ENCODE measurements at regions not wholly inside any gene's neighbourhood (a gene's known extent, or its start where the extent isn't known, plus 50 kb on each side); places are given as distances from the start of the nearest gene placed in this dataset.
A peak's percentile ranks its signal among the peaks of the same experiment; 100 is the strongest.

DNA sequence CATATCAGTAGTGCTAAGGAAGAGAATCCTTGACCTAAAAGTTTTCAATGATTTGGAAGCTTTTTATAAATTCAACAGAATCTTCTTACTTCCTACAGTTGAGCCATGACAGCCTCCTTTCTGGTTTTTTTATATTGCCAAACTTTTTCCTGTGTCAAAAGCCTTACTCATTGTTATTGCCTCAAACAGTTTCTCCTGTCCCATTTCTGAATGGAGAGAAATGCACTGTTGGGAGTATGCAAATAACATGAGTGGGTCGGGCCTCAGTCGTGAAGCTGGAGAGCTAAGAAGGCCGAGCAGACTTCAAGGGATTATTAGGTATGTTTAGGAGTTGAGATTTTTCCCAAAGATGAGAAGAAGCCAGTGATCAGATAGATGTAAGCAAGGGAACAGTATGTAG is 766.4 kb upstream of the KLHL1 start:
- no peak for DNase-seq

DNA sequence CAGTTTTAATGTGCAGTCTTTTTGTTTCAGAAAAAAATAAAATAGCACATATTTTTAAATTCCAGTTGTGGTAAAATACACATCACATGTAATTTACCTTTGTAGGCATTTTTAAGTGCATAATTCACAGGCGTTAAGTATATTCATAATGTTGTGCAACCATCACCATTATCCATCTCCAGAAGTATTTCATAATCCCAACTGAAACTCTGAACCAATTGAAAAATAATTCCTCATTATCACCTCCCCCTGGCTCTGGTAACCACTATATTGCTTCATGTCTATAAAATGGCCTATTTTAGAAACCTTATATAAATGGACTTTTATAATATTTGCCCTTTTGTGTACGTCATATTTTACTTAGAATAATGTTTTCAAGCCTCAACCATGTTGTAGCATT is 756.5 kb upstream of the KLHL1 start:
- DNase-seq = no peak

DNA sequence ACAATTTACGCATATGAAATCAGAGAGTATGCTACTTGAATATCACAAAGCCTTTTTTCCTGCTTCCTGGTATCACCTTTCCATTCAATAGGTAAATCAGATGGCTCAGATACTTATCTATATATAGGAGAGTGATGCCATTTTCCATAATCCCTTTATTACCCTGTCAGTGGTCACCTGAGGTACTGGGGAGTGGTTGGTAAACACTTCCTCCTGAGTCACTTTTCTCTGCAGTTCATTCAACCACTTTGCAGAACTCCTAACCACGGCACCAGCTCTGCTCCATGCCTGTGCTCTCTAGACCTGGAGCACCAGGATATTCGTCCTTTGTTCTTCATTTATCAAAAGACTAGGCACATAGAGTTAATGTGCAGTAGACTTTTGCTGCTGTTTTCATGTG is 748.5 kb upstream of the KLHL1 start:
- peak; percentile 32 to 41 for DNase-seq

DNA sequence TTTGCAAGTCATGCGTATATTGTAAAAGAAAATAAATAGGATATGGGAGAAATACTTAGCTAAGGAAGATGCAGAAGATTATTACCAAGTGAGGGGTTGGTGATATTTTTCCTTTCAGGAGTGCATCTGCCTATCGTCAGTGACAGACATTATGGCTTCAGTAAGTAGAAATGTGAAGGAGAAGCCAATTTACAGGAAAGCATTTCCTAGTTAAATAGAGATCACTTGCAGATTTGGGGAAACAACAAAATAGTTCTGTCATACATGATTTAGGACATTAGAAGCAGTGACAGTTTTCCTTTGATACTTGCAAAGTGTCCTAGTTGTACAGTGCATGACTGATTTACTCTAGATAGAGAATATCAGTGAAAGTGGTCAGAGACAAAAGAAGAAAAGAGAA is 747.8 kb upstream of the KLHL1 start:
- DNase-seq = no peak

DNA sequence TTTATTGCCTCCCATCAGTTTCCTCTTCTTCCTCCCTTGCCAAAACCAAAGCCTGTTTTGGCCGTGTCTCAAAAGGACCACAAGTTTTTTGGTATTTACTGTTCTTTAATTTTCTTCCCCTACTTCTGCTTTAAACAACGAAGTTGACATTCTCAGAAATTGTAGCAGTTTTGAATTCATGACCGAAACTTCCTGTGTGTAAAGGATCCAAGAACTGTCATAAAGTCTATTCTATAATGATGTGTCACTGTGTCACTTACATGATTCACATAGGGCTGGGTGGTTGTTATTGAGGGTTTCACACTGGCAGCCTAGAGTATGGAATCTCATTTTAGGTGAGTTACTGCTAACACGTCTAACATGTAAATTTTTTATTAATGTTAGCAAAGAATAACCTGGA is 741.0 kb upstream of the KLHL1 start:
- DNase-seq = no peak

DNA sequence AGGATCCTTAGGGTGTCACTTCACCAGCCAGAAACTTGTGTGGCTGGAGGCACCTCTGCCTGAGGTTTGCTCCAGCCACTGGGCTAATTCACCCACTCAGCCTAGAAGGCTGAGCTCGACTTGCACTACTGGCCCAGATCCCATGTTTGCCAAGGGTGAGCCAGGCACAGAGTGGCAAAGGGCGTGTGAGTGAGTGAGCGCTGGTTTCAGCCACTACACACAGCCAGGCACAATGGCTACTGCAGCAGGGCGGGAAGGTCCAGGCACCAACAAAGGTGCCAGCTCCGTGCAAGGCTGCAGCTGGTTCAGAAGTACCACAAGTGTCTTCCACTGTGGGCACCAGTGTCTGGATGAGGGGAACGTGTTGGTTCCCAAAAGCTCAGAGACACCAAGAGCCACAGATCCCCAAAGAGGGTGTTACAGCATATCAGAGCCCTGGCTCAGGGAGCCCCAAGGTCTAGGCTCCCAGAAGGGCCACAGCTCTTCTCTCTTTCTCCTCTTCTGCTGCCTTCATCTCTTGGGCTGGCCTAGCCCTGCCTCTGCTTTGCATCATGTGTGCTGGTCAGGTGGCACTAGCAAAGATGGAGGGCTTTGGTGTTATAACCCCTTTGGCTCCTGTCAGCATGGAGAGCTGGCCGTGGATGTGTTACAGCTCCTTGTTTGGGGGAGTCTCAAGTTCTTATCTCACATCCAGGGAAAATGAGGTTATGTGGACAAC is 736.3 kb upstream of the KLHL1 start:
- DNase-seq = no peak

DNA sequence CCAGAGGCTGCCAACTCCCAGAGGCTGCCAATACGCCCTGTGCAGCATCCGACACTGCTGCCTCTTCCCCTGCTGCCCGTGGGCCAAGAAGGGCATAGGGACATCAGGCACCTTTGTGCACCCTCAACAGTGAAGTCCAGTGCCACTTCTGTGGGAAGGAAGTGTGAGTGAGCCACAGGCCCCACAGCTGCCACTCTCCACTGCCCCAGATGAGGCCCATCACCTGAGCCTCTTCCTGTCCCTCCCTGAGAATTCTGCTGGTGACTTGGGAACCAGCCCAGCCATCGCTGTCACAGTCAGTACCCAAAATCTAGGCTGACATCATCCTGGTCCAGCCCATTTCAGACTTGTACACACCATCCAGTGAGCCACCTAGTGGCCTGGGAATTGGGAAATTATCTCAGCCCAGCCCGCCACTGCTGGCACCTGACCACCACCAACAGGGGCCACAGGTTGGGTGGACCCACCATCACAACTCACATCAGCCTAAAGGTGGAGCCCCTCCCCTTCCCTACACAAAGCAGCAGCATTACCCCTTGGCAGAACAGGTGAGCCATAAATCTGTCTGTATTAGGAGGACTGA is 733.9 kb upstream of the KLHL1 start:
- DNase-seq = no peak

DNA sequence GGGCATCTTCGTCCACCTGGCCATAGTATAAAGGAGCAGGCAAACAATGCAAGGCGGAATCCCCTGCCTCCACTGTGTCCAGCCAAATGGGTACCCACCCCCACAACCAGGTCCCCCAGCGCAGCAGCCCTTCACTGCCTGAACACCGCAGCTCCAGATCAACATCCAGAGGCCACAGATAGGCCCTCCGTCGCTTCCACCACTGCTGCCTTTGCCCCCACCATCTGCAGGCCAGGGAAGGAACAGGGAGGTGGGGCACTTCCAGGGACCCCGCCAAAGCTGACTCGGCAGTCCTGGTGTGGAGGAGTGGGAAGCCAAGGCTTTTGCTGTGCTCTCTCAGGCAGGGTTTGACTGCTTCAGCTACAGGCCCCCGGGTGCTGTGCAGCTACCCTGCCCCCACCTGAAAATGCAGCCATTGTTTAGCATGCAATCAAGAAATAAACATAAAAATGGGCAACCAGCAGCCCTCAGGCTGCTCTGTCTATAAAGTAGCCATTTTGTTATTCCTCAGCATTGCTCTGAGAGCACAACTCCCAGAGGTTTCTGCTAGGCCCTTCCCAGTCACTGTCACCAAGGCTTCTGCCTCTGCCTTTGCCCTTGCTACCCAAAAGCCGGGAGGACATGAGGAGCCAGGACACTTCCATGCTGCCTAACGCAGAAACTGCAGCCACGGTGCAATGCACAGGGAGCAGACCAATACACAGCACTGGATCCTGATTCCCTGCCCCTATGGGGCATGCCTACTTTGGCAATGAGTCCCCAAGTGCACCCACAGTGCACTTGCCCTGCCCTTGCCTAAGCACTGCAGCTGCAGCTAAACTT is 733.2 kb upstream of the KLHL1 start:
- DNase-seq = no peak

DNA sequence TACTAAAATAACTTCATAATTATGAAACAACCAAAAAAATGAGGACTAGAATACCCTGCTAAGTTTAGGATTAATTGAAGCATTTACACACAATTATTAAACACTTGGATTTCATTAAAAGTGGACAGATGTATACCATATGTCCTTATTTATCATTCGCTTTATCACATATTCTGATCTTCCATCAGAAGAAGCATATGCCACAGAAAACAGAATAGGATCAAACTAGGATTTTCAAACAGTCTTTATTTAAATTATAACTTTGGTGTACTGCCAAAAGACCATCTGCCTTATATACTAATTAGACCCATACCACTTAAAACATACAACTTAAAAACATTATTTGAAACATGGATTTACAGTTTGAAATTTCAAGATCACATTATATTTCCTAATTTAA is 727.1 kb upstream of the KLHL1 start:
- no peak for DNase-seq

DNA sequence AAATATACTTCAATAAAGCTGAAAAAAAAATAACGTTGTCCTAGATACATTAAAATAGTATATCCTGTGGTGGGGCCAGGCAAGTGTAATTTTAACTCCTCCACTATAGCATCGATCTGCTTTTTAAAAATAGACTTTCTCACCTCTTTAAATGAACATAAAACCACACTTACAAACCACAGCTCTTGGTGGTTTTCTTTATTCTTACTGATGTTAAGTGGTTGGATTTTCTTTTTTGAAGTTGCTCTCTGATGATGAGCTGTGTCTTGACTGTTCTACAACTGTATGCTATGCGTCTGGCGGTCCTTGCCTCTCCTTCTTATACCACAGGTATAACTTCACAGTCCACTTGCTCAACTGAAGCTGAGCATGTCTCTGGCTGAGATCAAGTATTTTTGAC is 721.5 kb upstream of the KLHL1 start:
- DNase-seq = no peak

DNA sequence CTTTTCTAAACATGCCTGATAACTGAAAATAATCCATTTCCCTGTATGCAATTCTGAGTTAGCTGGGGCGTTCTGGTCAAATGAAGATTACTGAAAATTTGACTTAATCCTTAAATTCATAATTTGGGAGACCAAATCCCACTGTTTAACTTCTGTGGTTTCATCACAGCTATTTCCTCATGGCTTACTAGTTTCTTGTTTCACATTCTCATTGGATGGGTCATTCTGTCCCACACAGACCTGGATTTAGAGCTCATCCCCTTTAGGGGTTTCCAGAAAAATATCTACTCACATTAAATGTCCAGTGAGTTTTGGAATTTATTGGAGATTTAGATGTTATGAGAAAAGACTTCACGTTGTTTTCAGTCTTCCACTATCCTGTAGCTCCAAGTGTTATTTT is 709.3 kb upstream of the KLHL1 start:
- DNase-seq = no peak

DNA sequence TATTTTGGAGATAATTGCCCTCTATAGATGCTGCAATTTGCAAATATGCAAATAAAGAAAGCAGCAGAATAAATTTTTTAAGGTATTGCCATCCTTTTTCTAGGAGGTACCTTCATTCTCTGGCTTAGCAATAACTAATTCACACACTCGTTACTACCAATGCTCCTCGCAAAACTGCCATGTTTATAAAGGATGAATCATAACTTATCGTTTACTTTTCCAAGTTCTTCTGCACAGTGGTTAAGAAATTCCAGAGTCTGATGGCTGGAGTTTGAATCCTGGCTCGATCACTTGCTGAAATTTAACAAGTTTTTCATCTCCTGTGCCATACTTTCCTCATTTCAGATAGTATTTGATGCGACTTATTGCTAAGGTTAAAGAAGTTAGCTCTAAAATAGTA is 708.6 kb upstream of the KLHL1 start:
- DNase-seq = no peak

DNA sequence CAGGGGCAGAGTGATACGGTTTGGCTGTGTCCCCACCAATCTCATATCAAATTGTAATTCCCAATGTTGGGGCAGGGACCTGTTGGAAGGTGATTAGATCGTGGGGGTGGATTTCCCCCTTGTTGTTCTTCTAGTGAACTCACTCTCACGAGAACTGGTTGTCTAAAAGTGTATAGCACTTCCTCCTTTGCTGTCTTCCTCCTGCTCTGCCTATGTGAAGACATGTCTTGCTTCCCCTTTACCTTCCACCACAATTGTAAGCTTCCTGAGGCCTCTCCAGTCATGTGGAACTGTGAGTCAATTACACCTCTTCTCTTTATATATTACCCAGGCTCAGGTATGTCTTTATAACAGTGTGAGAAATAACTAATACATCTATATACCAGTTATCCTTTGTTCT is 706.4 kb upstream of the KLHL1 start:
- DNase-seq = no peak

DNA sequence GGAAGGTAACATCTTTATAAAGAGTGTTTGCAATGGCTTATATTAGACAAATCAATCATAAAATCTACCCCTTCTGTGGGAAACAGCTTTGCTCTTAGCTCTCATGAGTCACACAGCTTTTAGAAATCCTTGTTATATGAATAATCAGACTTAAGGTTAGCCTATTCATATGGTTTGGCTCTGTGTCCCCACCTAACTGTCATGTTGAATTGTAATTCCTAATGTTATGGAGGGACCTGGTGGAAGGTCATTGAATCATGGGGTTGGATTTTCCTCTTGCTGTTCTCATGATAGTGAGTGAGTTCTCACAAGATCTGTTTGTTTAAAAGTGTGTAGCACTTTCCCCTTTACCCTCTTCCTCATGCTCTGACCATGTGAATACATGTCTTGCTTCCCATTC is 704.2 kb upstream of the KLHL1 start:
- no peak for DNase-seq

DNA sequence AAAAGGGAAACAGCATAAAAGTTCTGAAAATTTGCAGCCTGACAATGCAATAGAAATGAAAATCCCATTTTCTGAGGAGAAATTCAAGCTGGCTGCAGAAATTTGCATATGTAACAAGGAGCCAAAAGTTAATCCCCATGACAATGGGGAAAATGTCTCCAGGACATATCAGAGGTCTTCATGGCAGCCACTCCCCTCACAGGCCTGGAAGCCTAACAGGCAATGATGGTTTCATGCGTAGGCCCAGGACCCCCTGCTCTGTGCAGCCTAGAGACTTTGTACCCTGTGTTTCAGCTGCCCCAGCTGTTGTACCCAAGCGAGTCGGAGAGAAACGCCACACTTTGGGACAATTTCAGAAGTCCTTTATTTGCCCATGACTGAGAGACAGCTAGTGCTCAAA is 701.3 kb upstream of the KLHL1 start:
- DNase-seq = no peak

DNA sequence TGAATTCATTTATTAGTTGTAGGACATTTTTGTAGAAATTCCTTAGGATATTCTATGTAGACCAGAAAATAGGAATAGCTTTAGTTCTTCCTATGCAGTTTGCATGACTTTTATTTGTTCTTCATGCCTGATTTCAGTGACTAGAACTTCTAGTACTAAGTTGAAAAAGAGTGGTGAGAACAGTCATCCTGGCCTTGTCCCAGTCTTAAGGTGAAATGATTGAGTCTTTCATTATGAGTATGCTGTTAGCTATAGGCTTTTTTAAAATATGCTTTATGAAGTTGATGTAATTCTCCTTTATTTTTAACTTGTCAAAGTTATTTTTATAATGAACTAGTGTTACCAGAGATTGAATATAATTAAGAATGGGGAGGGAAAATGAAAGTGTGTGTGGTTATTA is 690.1 kb upstream of the KLHL1 start:
- DNase-seq = no peak

DNA sequence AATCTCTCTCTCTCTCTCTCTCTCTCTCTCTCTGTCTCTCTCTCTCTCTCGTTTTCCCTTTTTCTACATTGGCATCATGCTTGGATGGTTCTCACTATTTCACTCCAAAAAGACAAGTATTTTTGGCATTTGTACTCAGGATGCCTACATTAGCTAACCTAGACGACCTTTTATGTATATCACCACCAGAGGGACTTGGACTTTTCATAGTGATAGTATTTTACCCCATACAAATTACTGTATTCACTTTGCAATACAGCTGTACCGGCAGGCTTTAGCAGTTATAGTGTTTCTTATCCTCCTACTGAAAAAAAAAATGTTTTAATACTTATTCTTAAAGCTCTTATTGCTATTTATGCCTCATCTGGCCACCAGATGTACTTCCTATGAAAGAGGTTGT is 687.2 kb upstream of the KLHL1 start:
- no peak for DNase-seq

DNA sequence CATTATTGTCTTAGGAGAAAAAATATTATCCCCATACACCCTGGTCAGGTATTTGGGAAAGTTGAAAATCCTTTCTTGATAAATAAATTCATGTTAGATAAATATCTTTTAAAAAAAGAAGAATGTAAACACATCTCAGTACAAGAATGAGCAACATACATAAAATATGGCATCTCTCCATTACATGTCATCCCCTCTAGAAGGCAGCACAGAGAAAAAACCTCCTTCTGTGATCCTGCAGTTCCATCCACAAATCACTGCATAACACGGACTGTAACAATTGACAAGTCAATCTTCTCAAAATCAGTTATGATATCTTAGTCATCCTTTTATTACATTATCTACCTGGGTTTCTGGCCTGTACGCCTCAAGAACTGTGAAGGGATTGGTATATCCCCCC is 683.9 kb upstream of the KLHL1 start:
- DNase-seq = no peak

DNA sequence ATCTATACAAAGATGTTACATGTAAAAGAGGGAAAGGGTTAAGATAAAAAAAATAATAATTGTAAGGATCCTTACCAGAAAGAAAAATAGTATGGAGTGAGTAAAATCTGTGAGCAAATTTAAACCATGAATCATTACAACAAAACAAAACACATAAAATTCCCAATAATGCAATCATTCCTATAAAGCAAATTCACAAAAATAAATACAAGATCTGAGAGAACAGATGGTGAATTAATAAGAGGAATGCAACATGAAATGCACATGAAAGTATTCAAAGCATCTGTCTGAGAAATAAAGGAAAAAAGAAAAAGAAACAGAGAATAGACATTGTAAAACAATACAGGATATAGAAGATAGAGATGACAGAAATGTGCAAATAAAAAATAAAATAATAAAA is 681.5 kb upstream of the KLHL1 start:
- DNase-seq = no peak

DNA sequence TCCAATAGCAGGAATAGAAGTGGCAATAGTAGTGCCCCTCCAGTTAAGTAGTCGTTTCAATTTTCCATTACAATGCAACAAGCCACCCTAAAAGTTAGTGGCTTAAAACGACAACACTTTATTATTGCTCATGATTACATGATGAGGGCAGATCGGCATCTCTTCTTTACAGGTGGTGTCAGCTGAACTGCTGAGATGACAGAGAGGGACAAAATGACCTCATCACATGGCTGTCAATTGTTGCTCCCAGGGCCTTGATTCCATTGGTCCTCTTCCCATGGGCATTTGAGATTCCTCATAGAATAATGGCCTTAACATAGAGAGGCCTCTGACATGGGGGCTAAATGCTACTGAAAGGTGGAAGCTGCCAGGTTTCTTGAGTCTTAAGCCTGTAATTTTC is 679.8 kb upstream of the KLHL1 start:
- peak in 1 of 2 experiments; percentile 1 for DNase-seq

DNA sequence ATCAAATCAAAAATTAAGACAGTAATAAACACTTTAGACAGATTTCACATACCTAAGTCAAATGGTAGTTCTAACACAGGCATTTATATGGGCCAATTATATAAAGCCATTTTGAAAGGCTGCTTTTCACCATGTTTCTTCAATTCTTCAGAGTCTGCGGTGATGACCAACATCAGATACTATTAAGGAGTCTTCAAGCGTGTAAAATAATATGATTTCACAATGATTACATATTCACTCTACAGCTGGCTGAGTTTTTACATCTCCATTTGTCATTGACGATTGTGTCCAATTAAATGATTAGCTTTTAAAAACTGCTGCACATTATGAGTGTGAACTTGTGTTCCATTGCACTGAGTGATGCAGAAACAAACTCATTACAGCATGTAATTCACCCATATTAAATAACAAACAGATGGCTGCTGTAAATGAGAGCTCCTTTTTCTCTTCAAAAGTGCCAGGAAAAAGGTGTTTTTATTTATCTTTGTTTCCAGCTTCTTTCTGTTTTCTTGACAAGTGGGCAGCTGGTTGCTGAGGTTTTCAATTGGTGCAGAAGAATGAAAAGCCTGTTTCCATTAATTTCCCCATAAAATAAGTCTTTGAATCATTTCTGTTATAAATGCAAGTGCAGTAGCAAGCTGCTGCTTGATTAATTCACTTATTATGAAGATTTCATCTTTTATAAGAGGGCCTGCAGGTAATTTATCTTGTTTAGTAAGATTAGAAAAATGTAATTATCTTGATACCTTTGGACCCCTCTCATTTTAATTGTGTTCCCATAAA is 676.1 kb upstream of the KLHL1 start:
- no peak for DNase-seq

DNA sequence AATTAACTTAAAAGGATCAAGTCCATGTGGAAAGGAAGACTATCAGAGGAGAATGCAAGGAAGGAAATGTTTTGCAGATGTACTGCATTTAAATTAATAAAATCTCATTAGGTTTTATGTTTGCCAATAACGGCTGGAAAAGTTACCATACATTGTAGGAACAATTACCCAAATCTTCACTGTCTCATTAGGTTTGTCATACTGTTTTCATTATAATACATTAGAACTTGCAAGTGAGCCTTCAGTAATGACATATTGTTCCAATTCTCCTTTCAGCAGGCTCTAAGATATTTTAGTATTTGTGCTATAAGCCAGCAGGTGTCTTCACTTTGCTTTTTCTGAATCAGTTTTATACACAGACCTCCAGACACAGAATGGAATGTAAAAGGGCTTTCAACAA is 661.6 kb upstream of the KLHL1 start:
- DNase-seq = no peak

DNA sequence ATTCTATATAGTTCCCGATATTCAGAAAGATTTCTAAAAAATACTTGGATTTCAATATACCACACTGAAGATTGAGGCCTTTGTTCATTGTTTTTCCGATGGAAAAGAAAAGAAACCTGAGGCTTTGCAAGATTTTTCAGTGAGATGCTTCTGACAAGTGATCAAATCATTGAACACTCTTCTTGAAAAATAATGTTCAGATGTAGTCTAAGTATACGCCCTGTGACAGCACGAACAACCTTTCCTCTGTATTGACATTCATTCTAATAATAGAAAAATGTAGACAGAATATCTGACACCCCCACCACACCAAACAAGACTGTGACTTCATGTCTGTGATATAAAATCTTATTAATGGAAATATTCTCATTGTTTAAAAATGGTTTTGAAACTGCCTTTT is 650.7 kb upstream of the KLHL1 start:
- no peak for DNase-seq

DNA sequence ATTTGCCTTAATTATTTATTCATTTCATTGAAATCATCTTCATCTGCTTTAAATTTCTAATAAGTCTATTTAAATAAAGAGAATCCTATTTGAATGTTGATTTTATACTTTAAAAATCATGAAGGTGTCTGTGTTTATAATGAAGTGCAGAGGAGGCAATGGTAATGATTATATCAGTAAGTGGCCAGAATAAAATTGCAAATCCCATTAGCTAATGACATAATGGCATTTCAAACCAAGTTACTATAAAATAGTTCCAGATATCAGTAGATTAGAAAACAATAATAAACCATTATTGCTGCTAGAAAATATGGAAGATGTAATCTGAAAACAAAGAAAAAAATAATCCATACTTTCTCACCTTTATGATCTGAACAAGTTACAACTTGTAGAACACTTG is 647.8 kb upstream of the KLHL1 start:
- DNase-seq = no peak

All from SHP77 (cell line).